IPS DF 19.7 (cell line): ENCODE measurements at regions not wholly inside any gene's neighbourhood (a gene's known extent, or its start where the extent isn't known, plus 50 kb on each side); places are given as distances from the start of the nearest gene placed in this dataset.

ENCODE experiments used
- DNase-seq: peaks from one replicate; pipeline ENCODE4 v3.0.0-alpha.2; 2013; ENCODE audit warnings: low read depth, low spot score

- DNase-seq: no peak
These were observed 56.7 kb upstream of the GUCA2B start for GRCh38 chr1:42096554-42096953.

GRCh38 chr1:42089246-42089645 lies 64.0 kb upstream of the GUCA2B start:
- DNase-seq: no peak

GRCh38 chr1:42086146-42086545 lies 67.1 kb upstream of the GUCA2B start:
- DNase-seq: no peak

- DNase-seq: no peak
These were observed 67.6 kb upstream of the GUCA2B start for GRCh38 chr1:42085596-42085995.

GRCh38 chr1:42081475-42081874 lies 71.7 kb upstream of the GUCA2B start:
- no peak for DNase-seq

GRCh38 chr1:42075179-42075578 lies 78.0 kb upstream of the GUCA2B start:
- no peak for DNase-seq

- no peak for DNase-seq
These were observed 82.2 kb upstream of the GUCA2B start for GRCh38 chr1:42070996-42071395.

GRCh38 chr1:42057800-42058199 lies 95.4 kb upstream of the GUCA2B start:
- DNase-seq: no peak

GRCh38 chr1:42056460-42056859 lies 96.8 kb upstream of the GUCA2B start:
- no peak for DNase-seq

- DNase-seq: no peak
These were observed 98.1 kb upstream of the GUCA2B start for GRCh38 chr1:42055061-42055460.

GRCh38 chr1:42052072-42052699 lies 101.0 kb upstream of the GUCA2B start:
- no peak for DNase-seq

GRCh38 chr1:42047508-42047880 lies 105.7 kb upstream of the GUCA2B start:
- no peak for DNase-seq

GRCh38 chr1:42046761-42047507 lies 106.3 kb upstream of the GUCA2B start:
- no peak for DNase-seq

GRCh38 chr1:42044346-42044745 lies 108.9 kb upstream of the GUCA2B start:
- DNase-seq: no peak

GRCh38 chr1:42043811-42044210 lies 109.4 kb upstream of the GUCA2B start:
- DNase-seq: no peak

- no peak for DNase-seq
These were observed 110.0 kb upstream of the GUCA2B start for GRCh38 chr1:42043182-42043581.

GRCh38 chr1:42041031-42041430 lies 112.2 kb upstream of the GUCA2B start:
- DNase-seq: no peak

- DNase-seq: no peak
These were observed 113.1 kb upstream of the GUCA2B start for GRCh38 chr1:42040159-42040558.

- DNase-seq: no peak
These were observed 114.9 kb upstream of the GUCA2B start for GRCh38 chr1:42038261-42038660.

- DNase-seq: no peak
These were observed 115.6 kb upstream of the GUCA2B start for GRCh38 chr1:42037586-42037985.

- no peak for DNase-seq
These were observed 116.0 kb upstream of the GUCA2B start for GRCh38 chr1:42037161-42037560.

GRCh38 chr1:42035830-42036604 lies 117.2 kb upstream of the GUCA2B start:
- peak; percentile 40 for DNase-seq
